HPDE6-E6E7 (cell line): ENCODE measurements at regions not wholly inside any gene's neighbourhood (a gene's known extent, or its start where the extent isn't known, plus 50 kb on each side); places are given as distances from the start of the nearest gene placed in this dataset.

Source experiments
- DNase-seq: peaks from one replicate; pipeline ENCODE4 v3.0.0; 2011; ENCODE audit warnings: missing footprints; ENCODE audit errors: extremely low spot score

DNA sequence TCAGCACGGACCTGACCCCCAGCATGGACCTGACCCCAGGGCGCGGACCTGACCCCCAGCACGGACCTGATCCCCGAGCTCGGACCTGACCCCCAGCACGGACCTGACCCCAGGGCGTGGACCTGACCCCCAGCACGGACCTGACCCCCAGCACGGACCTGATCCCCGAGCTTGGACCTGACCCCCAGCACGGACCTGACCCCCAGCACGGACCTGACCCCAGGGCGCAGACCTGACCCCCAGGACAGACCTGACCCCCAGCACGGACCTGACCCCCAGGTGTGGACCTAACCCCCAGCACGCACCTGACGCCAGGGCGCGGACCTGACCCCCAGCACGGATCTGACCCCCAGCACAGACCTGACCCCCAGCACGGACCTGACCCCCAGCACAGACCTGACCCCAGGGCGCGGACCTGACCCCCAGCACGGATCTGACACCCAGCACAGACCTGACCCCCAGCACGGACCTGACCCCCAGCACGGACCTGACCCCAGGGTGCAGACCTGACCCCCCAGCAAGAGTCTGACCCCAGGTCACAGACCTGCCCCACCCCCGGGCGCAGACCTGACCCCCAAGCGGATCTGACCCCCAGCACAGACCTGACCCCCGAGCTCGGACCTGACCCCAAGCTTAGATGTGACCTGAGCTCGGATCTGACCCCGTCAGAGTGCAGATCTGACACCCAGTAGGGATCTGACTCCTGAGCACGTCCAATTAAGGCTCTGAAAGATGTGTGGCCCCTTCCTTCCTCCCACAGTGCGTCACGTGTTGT lies 98.7 kb downstream of the C16orf95 start:
- no peak for DNase-seq

DNA sequence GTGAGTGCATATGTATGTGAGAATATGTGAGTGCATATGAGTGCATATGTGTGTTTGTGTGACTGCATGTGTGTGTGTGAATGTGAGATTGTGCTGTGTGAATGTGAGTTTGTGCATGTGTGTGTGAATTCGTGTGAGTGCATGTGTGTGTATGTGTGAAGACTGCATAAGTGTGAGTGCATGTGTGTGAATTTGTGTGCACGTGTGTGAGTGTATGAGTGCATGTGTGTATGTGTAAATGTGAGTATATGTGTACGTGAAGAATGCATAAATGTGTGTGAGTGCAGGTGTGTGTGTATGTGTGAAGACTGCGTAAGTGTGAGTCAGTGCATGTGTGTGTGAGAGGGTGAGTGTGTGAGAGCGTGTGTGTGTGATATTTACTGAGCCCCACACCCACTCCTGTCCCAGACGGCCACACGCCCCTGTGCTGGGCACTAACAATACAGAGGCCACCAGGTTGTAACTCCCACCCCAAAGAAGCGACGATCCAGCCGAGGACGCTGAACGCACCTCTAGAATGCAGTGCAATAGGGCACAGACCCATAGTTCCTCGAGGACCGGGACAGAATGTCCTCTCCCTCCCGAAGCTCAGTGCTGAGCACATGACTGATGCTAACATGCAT lies 97.8 kb downstream of the C16orf95 start:
- DNase-seq, result no peak

DNA sequence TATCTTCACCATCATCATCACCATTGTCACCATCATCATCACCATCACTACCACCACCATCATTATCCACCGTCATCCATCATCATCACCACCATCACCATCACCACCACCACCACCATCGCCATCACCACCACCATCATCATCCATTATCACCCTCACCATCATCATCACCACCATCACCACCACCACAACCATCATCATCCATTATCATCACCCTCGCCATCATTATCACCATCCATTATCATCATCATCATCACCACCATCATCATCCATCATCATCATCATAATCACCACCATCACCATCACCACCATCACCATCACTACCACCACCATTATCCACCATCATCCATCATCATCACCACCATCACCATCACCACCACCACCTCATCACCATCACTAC lies 95.6 kb downstream of the C16orf95 start:
- DNase-seq, result no peak

DNA sequence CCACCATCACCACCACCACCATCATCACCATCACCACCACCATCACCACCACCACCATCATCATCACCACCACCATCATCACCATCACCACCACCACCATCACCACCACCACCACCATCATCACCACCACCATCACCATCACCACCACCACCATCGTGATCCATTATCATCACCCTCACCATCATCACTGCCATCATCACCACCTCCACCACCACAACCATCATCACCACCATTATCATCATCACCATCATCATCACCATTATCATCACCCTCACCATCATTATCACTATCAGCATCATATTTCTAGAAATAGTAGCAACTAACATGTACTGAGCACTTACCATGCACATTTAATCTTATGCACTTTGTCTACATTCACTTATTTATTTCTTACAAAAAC lies 94.9 kb downstream of the C16orf95 start:
- DNase-seq, result no peak

DNA sequence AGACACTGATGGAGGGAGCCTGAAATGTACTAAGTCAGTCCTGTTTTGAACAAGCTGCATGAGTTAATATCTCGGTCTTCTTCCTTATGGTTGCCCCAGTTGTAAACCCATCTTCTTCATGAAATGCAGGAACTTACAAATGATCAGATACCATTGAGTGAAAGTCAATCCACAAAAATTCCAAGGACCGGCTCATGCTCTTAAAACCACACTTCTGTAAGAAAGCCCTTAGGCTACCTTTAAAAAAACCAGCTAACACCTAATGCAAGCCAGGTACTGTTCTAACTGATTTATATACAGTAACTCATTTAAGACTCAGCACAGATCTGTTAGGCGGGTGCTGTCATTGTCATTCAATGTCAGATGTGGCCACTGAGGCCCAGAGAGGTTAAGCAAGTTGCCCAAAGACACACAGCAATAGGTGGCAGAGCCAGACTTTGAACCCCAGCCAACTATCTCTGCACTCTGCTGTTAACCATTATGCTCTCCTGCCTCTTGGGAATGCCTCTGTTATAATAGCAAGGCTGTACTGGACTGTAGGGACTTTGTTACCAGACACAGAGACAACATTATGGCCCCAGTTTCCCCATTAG lies 93.4 kb downstream of the C16orf95 start:
- DNase-seq, result no peak

DNA sequence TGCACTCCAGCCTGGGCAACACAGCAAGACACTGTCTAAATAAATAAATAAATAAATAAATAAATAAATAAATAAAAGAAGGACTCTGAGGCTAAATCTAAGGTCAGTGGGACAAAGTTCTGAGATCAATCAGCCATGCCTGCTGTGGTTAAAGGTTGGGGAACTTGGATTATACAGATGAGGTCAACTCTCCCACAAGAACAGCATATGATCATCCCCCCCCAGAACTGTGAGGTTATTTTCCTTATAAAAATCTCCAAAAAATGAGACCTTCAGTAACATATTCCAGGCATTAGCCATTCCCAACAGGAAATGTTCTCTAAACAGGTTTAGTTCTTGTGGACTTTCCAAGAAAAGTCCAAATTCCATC lies 90.3 kb downstream of the C16orf95 start:
- no peak for DNase-seq

DNA sequence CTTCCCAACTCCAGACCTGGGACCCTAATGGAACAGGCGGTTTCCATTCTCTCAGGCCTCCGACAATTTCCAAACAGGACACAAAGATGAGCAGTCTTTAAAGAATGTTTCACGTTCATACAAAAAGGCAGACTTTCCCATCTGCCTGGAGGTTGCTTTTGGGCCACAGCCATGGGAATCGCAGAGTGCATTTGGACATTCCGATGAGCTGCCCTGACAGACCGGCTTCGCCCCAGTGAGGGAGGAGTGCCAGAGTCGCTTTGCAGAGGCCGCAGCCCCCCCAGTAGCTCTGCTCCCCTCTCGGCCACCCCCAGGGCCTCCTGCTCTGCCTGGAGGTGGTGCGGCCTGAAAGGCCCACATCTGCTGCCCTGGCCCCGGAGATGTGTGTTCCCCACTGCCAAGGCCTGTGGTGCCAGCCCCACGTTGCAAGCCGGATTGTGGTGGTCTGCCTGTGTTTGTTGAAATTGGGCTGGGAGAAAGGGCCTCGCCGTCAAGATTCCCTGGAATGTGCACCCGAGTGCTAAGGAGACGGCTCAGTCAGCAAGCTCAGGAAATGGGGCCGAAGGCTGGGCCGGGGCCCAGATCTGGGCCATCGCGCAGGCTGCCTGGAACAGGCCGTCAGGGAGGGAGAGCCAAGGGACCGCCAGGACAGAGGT lies 89.8 kb downstream of the C16orf95 start:
- no peak for DNase-seq

DNA sequence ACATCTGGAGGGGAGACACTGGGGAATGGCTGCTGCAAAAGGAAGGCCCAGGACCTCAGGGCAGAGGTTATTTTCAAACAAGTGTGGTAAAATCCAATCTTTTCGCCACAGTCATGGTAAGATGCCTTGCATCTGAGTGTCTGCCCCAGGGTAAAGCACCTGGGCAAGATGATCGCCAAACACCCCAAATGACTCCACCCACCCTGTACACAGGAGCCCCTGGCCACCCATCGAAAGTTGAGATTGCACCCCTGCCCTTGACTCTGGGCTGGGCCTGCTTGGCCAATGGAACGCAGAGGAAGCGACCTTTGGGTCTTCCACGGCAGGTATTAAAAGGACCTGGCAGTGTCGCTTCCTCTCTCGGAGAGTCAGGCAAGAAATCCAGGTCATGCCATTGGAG lies 88.8 kb downstream of the C16orf95 start:
- no peak for DNase-seq

DNA sequence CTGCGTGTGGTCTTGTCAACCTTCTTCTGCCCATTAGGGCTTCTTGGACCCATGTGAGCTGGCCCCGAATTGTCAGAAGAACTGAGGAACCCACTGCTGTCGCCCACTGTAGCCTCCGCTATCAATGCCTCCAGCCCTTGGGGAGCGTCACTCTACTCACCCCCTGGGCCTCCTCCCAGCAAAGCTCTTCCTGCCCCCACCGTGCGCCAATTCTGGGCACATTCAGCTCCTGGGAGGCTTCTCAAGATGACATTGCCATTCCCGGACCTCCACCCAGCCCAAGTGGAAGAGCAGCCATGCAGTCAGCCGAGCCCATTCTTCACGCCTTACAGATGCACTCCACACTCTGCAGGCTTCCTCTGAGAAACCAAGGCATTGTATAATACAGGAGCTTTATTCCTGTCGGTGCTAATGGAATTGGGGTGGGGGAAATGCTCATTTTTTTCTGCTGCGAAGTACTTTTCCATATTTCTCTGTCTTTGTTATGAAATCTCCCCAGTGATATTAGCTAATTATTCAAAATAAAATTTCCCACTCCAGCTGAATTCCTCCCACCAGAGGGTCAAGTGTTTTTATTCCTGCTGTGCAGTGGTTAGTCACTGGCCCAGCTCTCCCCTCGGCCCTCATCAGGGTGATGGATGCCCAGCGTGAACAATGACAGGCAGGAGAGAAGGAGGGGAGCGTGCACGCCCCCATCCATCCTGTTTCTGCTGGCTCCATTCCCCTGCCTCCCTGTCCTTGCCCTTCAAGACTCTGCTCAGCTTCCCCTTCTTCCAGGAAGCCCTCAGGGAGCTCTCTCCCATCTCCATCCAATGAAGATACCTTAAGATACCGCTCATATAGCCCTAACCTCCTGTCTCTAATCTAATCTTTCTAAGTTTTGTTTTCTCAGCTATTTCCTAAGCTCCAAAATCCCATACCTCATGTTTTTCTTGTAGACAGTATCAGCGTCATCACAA lies 87.7 kb downstream of the C16orf95 start:
- DNase-seq, result no peak

DNA sequence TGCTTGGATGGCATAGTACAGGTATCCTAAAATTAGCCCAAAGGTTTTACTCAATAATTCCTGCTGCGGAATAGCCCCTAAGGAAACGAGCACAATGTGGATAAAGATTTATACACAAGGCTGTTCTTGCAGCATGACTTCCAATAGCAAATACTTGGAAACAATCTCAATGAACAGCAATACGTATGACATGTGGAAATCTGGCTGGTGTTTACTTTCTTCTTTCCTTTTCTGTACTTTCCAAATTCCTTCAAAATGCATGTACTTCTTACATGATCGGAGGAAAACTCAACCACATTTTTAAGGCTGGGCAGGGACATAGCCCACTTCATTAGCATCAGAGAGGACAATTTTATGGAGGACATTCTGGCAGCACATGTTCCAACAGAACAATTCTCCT lies 86.6 kb downstream of the C16orf95 start:
- no peak for DNase-seq

DNA sequence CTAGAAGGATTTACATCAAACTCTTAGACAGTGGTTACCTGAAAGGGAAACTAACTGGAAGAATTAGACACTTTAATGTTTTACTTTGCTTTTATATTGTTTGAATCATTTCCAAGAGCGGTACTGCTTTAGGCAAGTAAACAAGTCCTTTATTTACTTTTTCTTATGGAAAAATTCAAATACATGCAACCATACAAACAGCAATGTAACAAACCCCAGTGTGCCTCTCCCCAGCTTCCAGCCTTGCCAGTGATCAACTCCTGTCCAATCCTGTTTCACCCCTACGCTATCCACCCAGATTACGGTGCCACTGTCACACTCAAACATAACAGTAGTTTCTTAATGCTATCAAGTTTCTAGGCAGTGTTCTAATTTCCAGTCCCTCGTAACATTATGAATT lies 85.9 kb downstream of the C16orf95 start:
- DNase-seq, result no peak

DNA sequence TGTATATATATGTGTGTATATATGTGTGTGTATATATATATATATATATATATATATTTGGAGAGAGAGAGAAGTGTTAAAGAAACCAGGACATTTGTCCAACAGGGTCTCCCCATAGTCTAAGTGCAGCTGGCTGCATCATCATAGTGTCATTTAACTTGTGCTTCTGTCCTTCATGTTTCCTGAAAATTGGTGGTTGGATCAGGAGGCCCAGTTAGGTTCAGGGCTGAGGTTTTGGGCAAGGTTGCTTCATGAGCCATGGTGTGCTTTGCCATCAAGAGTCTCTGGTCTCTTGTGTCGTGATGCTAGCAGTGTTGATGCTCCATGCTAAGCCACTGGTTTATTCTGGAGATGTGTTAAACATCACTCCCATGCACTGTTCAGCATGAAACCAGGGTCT lies 85.3 kb downstream of the C16orf95 start:
- DNase-seq, result no peak

DNA sequence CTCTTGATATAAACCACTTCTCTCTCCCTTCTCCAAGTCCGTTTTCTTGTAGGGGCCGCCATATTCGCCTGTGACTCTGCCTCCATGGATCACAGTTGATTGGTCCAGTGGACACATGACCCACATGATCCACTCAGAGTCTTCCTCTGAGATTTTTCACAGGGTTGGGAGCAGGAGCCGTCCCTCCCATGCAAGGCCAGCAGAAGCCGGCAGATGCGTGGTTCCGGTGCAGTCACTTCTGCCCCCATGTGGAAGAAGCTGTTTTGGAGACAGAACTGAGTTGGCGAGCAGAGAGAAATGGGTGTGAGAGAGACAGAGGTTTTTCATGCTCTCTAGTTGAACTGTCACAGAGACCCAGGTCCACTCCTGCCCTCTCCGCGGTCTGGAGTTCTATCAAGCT lies 83.3 kb downstream of the C16orf95 start:
- DNase-seq, result no peak

DNA sequence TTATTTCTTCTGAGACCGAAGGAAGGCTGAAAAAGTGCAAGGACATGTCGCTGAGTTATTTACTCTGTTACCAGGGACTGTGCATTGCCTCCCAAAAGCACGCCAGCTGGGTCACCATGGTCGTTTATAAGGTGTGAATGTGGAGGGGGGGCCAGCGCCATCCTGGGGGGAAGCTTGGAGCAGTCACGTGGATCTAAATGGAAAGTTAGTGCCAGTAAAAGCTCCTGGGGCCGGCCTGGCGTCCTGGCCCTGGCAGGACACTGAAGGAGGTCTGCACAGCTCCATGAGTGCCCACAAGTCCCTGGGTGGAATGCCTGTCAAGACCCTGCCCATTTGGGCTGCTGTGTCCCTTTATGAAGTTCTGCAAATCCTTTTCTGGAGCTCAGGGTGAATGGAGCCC lies 82.6 kb downstream of the C16orf95 start:
- DNase-seq, result no peak

DNA sequence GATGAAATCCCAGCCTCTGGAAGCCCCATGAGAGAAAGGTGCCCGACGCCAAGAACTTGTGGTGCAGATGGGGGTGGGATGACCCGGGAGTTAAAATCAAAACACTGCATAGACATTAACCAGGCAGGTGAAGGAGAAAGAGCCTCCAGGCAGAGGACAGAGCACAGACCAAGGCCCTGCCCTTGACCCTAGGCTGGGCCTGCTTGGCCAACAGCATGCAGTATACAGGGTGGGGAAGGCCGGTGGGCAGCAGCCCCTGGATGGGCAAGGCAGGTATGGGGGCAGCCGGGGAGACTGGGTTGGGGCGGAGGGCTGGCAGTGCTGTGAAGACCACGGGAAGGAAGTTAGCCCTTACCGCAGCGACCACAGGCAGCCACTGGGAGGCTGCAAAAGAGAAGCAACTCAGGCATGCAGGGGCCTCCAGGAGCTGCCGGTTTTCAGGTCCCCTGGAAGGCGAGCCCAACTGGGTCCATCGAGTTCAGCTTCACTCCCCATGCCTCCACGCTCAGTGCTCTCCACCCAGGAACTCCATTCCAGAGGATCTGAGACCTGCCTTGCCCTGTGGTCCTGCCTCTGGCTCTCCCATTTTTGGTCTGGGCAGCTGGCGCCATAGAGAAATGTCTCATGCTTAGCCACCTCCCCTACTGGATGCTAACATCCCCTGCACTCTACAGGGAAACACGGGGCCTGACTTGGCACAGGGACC lies 81.2 kb downstream of the C16orf95 start:
- DNase-seq, result no peak

DNA sequence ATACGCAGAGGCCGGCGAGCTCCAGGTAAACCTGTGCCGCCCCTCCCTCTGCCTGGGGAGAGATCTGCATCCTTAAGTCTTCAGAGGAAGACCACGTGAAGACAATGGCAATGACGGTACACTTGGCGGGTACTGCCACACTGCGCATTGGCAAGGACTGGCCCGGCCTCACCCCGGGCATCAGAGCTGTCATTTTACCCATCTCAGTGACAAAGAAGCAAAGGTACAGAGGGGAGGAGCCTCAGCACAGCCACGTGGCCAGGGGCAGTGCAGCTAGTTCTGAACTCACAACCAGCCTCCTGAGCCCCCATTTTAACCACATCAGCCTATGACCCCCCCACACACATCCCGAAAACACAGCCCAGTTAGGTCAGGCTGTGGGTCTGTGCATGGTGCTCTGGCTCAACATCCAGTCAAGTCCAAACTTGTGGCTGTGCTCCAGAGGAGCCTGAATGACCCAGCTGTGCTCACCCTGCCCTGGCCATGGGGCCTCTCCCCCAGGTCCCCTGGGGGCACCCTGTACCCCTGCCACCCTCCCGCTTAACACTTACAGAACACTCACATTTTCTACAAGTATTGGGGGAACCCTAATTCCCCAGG lies 80.6 kb downstream of the C16orf95 start:
- DNase-seq, result no peak

DNA sequence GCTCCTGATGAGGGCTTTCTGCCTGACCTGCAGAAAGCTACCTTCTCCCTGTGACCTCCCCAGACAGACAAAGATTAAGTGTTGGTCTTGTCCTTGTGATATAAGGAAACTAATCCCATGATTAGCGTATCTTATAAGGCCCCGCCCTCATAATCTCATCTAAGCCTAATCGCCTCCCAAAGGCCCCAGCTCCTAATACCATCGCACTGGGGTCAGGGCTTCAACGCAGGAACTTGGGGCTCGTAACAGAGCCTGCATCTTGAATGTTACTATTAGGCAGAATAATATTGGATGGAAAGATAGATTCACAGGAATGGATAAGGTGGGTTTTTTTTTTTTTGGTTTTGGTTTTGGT lies 78.9 kb downstream of the C16orf95 start:
- DNase-seq, result no peak

DNA sequence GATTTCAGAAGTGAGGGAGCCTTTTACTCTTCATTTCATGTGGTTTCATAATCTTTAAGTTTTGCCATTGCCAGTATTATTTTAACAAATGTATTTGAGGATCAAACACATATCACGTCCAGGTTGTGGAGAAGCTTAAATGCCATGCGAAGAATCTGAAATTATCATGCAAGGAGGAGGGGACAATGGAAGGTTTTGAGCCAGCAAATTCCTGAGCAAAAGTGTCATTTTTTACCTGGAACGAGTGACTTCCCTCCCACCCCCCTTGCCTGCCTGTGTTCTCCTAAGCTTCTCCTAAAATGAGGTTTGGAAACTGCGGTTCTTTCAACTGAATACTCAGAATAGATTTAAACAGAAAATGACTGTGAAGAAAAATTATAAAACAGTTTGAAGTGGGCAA lies 77.6 kb downstream of the C16orf95 start:
- DNase-seq, result no peak

DNA sequence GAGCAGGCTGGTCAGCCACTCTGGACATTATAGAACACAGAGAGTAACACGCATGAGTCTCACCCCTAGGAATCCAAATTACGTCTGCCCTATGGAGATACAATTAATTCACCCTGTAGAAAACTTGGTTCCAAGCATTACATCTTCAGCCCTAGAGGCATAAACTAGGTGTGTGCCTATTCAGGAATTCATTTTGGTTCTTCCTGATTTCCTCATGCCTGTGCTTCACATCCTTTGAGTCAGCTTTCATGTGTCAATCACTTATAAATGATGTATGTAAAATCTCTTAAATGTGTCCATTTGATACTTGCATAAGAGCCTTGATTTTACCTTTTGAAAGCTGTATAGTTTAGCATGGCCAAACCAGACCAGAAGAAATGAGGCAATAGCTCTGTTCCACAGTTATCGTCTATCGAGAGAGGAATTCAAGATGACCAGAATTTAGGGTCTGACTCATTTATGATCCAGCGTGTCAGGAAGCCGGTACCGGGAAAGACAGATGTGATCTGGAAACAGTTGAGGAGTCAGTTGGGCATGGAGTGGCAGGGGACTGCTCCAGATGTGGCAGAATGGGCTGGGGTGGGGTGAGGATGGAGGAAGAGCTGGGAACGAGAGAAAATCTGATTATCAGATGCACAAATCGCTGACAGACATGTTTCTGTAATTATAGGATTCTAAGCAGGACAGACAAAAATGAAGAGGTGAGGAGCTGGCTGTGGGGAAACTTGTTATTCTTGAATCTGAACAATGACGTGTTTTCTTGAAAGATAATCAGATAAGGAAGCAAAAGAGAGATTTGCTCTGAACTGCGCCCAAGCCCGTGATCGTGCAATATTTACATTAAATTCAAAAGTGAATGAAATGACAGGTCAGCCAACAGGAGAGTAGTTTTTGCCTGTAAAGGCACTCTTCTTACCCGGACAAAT lies 76.7 kb downstream of the C16orf95 start:
- peak; percentile 50 for DNase-seq
